ENCODE measurements at regions not wholly inside any gene's neighbourhood (a gene's known extent, or its start where the extent isn't known, plus 50 kb on each side); places are given as distances from the start of the nearest gene placed in this dataset.
A peak's percentile ranks its signal among the peaks of the same experiment; 100 is the strongest.

- no peaks in the 10 kb centered on the region for H3K36me3 Mint-ChIP-seq
- H3K9me3 Mint-ChIP-seq = no peaks in the 10 kb centered on the region
- no peak overlapping the region for H3K27ac Mint-ChIP-seq
- ATAC-seq (no peak), DNase-seq (ENCODE audit: low spot score in 2 of 2) (no peak)
- H3K4me1 Mint-ChIP-seq = no peaks in the 10 kb centered on the region
- H3K4me3 Mint-ChIP-seq = no peak overlapping the region
Measured at GRCh38 chr20:33908336-33908735, 85.4 kb upstream of the RALY start.

- DNase-seq (ENCODE audit: low spot score in 2 of 2) = no peak
- Mint-ChIP-seq H3K4me3 (no peak overlapping the region), H3K36me3 (no peaks in the 10 kb centered on the region), H3K4me1 (no peaks in the 10 kb centered on the region), H3K27ac (no peak overlapping the region), H3K9me3 (no peaks in the 10 kb centered on the region)
- ATAC-seq = no peak
Measured at GRCh38 chr20:33908868-33909267, 84.8 kb upstream of the RALY start.

DNA sequence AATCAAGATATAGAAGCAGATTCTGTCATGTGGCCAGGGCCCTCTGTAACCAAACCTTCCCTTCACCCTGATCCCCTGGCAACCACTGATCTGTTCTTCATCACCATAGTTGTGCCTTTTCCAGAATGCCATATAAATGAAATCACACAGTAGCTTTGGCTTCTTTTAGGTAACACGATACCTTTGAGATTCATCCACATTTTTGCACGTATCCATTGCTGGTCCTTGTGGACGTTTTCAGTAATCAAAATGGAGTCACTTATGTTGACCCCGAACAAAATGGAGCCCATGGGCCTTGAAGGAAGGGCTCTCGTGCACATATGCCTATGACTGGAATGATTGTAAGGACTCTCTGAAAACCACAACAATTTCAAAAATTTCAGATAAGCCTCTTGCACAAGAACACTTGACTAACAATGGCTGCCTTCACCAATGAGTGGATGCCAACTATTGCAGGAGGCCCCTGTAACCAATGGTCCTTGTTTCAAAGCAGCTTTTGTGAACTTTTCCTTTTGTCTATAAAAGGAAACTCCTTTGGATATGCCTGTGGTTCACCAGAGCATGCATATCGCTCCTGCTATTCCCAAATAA is 84.3 kb upstream of the RALY start:
- ATAC-seq (no peak), DNase-seq (ENCODE audit: low spot score in 2 of 2) (no peak)
- H3K36me3 Mint-ChIP-seq = no peaks in the 10 kb centered on the region
- no peaks in the 10 kb centered on the region for H3K9me3 Mint-ChIP-seq
- H3K27ac Mint-ChIP-seq = no peak overlapping the region
- no peak overlapping the region for H3K4me3 Mint-ChIP-seq
- no peaks in the 10 kb centered on the region for H3K4me1 Mint-ChIP-seq

DNA sequence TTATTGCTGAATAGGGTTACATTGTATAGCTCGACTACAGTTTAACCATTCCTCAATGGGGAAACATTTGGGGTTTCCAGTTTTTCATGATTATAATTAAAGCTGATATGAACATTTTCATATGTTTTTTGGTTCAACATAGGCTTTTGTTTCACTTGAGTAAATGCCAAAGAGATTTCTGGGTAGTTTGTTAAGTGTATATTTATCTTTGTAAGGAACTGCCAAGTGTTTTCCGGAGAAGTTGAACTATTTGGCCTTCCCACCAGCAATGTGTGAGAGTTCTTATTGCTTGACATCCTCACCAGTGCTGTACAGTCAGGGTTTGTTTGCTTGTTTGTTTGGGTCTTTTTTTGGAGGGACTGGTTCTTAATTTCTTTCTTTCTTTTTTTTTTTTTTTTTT is 83.7 kb upstream of the RALY start:
- no peak for DNase-seq (ENCODE audit: low spot score in 2 of 2)
- Mint-ChIP-seq H3K4me3 (no peak overlapping the region), H3K27ac (no peak overlapping the region)

GRCh38 chr20:33910529-33911327 is 83.0 kb upstream of the RALY start:
- ATAC-seq (no peak), DNase-seq (ENCODE audit: low spot score in 2 of 2) (no peak)
- Mint-ChIP-seq H3K4me3 (no peak overlapping the region), H3K36me3 (no peaks in the 10 kb centered on the region), H3K9me3 (no peaks in the 10 kb centered on the region), H3K27ac (no peak overlapping the region), H3K4me1 (peaks cover 5% of the 10 kb centered on the region)

More for the DNA sequence above, 83.7 kb upstream of the RALY start:
- no peak for ATAC-seq
- Mint-ChIP-seq H3K9me3 (no peaks in the 10 kb centered on the region), H3K4me1 (peaks cover 5% of the 10 kb centered on the region), H3K36me3 (no peaks in the 10 kb centered on the region)

DNA sequence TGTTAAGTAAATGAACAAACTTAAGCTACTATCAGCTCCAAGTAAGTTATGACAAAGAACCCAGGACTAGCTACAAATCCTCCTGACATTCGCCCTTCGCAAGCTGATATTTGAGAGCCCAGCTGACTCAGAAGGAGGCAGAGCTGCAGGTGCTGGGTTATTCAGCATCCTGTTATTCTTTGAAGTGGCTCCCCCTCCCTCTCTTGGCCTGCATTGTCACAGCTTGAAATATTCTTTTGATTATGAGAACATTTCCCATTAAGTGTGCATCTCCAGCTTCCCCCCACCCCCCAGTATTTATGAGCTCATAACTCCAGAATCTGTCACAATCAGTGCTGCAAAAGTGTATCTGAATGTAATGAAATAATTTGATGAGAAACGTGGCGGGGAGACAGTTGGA is 78.8 kb upstream of the RALY start:
- Mint-ChIP-seq H3K36me3 (no peaks in the 10 kb centered on the region), H3K9me3 (no peaks in the 10 kb centered on the region), H3K27ac (no peak overlapping the region), H3K4me1 (peaks cover 12% of the 10 kb centered on the region), H3K4me3 (no peak overlapping the region)
- ATAC-seq (peak; percentile 59), DNase-seq (ENCODE audit: low spot score in 2 of 2) (no peak)

GRCh38 chr20:33915726-33916331 is 77.9 kb upstream of the RALY start:
- no peak overlapping the region for H3K4me3 Mint-ChIP-seq
- no peak overlapping the region for H3K27ac Mint-ChIP-seq
- ATAC-seq (peak; percentile 70), DNase-seq (ENCODE audit: low spot score in 2 of 2) (peak; percentile 39 to 73)
- no peaks in the 10 kb centered on the region for H3K36me3 Mint-ChIP-seq
- peaks cover 12% of the 10 kb centered on the region for H3K4me1 Mint-ChIP-seq
- no peaks in the 10 kb centered on the region for H3K9me3 Mint-ChIP-seq

DNA sequence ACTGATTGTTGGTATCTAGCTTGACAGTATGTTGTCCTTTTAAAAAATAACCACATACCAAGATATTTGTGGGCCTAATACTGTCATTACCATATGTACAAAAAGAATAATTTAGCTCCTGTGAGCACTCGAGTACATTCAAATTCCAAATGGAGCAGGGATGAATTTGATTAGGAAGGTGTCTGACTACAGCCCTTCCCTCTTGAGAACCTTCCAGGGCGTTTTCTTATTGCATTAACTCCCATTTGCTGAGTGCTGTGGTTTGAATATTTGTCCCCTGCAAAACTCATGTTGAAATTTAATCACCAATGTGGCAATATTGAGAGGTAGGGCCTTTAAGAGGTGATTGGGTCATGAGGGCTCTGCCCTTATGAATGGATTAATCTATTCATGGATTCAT is 76.9 kb upstream of the RALY start:
- no peak for ATAC-seq
- Mint-ChIP-seq H3K36me3 (no peaks in the 10 kb centered on the region), H3K27ac (no peak overlapping the region), H3K9me3 (no peaks in the 10 kb centered on the region), H3K4me3 (no peak overlapping the region), H3K4me1 (peaks cover 12% of the 10 kb centered on the region)
- no peak for DNase-seq (ENCODE audit: low spot score in 2 of 2)

GRCh38 chr20:33917831-33918525 is 75.7 kb upstream of the RALY start:
- Mint-ChIP-seq H3K36me3 (no peaks in the 10 kb centered on the region), H3K4me3 (no peak overlapping the region), H3K27ac (no peak overlapping the region), H3K9me3 (no peaks in the 10 kb centered on the region), H3K4me1 (peaks cover 12% of the 10 kb centered on the region)
- ATAC-seq = peak; percentile 56
- DNase-seq (ENCODE audit: low spot score in 2 of 2) = no peak

- no peaks in the 10 kb centered on the region for H3K9me3 Mint-ChIP-seq
Measured at GRCh38 chr20:33918662-33919061, 75.0 kb upstream of the RALY start.

GRCh38 chr20:33919653-33920052 is 74.1 kb upstream of the RALY start:
- H3K9me3 Mint-ChIP-seq = no peaks in the 10 kb centered on the region
- H3K36me3 Mint-ChIP-seq = no peaks in the 10 kb centered on the region
- DNase-seq (ENCODE audit: low spot score in 2 of 2) (no peak), ATAC-seq (no peak)
- peaks cover 10% of the 10 kb centered on the region for H3K4me1 Mint-ChIP-seq
- no peak overlapping the region for H3K27ac Mint-ChIP-seq
- no peak overlapping the region for H3K4me3 Mint-ChIP-seq

More at GRCh38 chr20:33918662-33919061, 75.0 kb upstream of the RALY start:
- ATAC-seq = no peak
- no peak for DNase-seq (ENCODE audit: low spot score in 2 of 2)
- H3K4me3 Mint-ChIP-seq = no peak overlapping the region
- no peak overlapping the region for H3K27ac Mint-ChIP-seq
- peaks cover 12% of the 10 kb centered on the region for H3K4me1 Mint-ChIP-seq
- H3K36me3 Mint-ChIP-seq = no peaks in the 10 kb centered on the region

DNA sequence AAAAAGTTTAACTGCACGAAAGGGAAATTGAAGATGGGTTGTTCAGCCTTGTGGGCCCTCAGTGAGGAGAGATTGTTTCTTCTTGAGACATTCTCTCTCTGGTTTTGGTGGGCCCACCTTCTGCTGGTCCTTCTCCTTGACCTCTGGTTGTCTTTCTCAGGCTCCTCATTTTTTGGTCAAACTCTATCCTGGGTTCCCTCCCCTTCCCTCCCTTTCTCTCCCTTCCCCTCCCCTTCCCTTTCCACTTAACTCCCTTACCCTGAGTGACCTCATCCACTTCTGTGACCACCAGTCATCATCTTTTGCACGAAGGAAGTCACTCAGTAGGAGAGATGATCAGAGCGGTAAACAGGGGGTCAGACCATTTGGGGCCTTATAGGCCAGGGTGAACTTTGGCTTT is 71.5 kb upstream of the RALY start:
- ATAC-seq = no peak
- Mint-ChIP-seq H3K4me3 (no peak overlapping the region), H3K9me3 (no peaks in the 10 kb centered on the region), H3K4me1 (peaks cover 7% of the 10 kb centered on the region), H3K36me3 (no peaks in the 10 kb centered on the region), H3K27ac (no peak overlapping the region)
- no peak for DNase-seq (ENCODE audit: low spot score in 2 of 2)

DNA sequence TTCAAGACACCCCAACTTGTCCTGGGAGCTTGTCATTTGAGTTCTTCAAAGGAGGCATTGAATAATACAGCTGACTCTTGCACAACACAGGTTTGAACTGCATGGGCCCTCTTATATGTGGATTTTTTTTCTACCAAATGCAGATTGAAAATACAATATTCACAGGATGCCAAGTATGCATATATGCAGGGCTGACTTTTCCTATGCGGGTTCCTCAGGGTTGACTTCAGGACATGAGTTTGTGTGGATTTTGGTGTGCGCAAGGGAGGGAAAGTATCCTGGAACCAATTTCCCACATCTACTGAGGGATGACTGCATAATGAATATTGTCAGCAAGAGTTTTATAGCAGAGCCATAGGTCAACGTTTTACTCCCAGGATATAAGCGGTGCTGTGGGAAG is 70.0 kb upstream of the RALY start:
- H3K9me3 Mint-ChIP-seq = no peaks in the 10 kb centered on the region
- no peak overlapping the region for H3K27ac Mint-ChIP-seq
- no peaks in the 10 kb centered on the region for H3K4me1 Mint-ChIP-seq
- DNase-seq (ENCODE audit: low spot score in 2 of 2) = no peak
- no peak overlapping the region for H3K4me3 Mint-ChIP-seq
- no peak for ATAC-seq
- H3K36me3 Mint-ChIP-seq = no peaks in the 10 kb centered on the region

- H3K4me1 Mint-ChIP-seq = no peaks in the 10 kb centered on the region
- no peaks in the 10 kb centered on the region for H3K9me3 Mint-ChIP-seq
- H3K4me3 Mint-ChIP-seq = no peak overlapping the region
- no peak for ATAC-seq
- no peak overlapping the region for H3K27ac Mint-ChIP-seq
- no peak for DNase-seq (ENCODE audit: low spot score in 2 of 2)
- H3K36me3 Mint-ChIP-seq = no peaks in the 10 kb centered on the region
Measured at GRCh38 chr20:33925867-33926266, 67.8 kb upstream of the RALY start.

GRCh38 chr20:33926425-33926824 is 67.3 kb upstream of the RALY start:
- ATAC-seq = no peak
- no peak overlapping the region for H3K27ac Mint-ChIP-seq
- H3K4me3 Mint-ChIP-seq = no peak overlapping the region
- no peak for DNase-seq (ENCODE audit: low spot score in 2 of 2)
- no peaks in the 10 kb centered on the region for H3K4me1 Mint-ChIP-seq
- no peaks in the 10 kb centered on the region for H3K36me3 Mint-ChIP-seq
- H3K9me3 Mint-ChIP-seq = no peaks in the 10 kb centered on the region
